ENCODE measurements at regions not wholly inside any gene's neighbourhood (a gene's known extent, or its start where the extent isn't known, plus 50 kb on each side); places are given as distances from the start of the nearest gene placed in this dataset.

- TF ChIP-seq, protein P1, sequence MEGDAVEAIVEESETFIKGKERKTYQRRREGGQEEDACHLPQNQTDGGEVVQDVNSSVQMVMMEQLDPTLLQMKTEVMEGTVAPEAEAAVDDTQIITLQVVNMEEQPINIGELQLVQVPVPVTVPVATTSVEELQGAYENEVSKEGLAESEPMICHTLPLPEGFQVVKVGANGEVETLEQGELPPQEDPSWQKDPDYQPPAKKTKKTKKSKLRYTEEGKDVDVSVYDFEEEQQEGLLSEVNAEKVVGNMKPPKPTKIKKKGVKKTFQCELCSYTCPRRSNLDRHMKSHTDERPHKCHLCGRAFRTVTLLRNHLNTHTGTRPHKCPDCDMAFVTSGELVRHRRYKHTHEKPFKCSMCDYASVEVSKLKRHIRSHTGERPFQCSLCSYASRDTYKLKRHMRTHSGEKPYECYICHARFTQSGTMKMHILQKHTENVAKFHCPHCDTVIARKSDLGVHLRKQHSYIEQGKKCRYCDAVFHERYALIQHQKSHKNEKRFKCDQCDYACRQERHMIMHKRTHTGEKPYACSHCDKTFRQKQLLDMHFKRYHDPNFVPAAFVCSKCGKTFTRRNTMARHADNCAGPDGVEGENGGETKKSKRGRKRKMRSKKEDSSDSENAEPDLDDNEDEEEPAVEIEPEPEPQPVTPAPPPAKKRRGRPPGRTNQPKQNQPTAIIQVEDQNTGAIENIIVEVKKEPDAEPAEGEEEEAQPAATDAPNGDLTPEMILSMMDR (IDR thresholded peaks at IDR 0.05; ENCODE audit: insufficient read depth, low read depth, low read length): no peak
- no peak for TF ChIP-seq EZH2 (IDR thresholded peaks at IDR 0.05; ENCODE audit: insufficient read depth, low read length)
Observed at GRCh38 chr5:115419846-115420585, 123.6 kb upstream of the CCDC112 start.
